ENCODE measurements at regions not wholly inside any gene's neighbourhood (a gene's known extent, or its start where the extent isn't known, plus 50 kb on each side); places are given as distances from the start of the nearest gene placed in this dataset.
"Not testable (repeated sequence)": the region's sequence is repeated elsewhere in the genome, so short reads cannot be mapped to it uniquely, and the experiment has no call there.

GRCh38 chr12:67099858-67100257 is 169.3 kb upstream of the CAND1 start:
- Mint-ChIP-seq H3K4me1 (ENCODE audit: low read depth) (no peaks in the 10 kb centered on the region), H3K27me3 (ENCODE audit: insufficient read depth) (peaks cover 2% of the 10 kb centered on the region), H3K36me3 (ENCODE audit: low read depth) (no peaks in the 10 kb centered on the region), H3K9me3 (no peaks in the 10 kb centered on the region), H3K27ac (no peak overlapping the region), H3K4me3 (no peak overlapping the region)
- DNase-seq (ENCODE audit: low spot score) = no peak
- intact Hi-C loops (cut with micrococcal nuclease) = no loop called here

DNA sequence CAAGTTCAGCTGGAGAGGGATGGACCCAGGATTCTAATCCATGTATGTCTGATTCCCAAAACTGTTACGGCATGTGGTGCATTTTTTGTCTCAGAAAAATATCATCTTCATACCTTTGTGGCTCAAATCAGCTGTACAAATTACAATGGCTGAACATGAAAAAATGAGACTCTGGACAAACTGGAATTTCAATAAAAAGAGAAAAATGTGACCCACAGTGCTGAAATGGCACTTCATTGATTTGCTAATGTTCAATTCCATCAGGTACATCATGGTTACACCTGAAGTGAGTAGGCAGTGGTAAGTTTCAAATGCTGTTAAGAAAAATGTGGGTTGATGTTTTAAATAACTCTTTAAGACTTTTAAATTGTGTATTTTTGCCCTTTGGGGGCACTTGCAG is 165.6 kb upstream of the CAND1 start:
- Mint-ChIP-seq H3K36me3 (ENCODE audit: low read depth) (no peaks in the 10 kb centered on the region), H3K27me3 (ENCODE audit: insufficient read depth) (peaks cover 3% of the 10 kb centered on the region), H3K27ac (no peak overlapping the region), H3K4me3 (no peak overlapping the region), H3K9me3 (peaks cover 20% of the 10 kb centered on the region), H3K4me1 (ENCODE audit: low read depth) (no peaks in the 10 kb centered on the region)
- DNase-seq (ENCODE audit: low spot score) = no peak
- intact Hi-C loops (cut with micrococcal nuclease) = no loop called here

GRCh38 chr12:67107235-67107634 is 161.9 kb upstream of the CAND1 start:
- no peak overlapping the region for H3K27ac Mint-ChIP-seq

GRCh38 chr12:67107751-67108269 is 161.3 kb upstream of the CAND1 start:
- Mint-ChIP-seq H3K27ac (no peak overlapping the region), H3K4me1 (ENCODE audit: low read depth) (no peaks in the 10 kb centered on the region), H3K4me3 (no peak overlapping the region), H3K36me3 (ENCODE audit: low read depth) (no peaks in the 10 kb centered on the region), H3K9me3 (peaks cover 20% of the 10 kb centered on the region), H3K27me3 (ENCODE audit: insufficient read depth) (peaks cover 3% of the 10 kb centered on the region)
- intact Hi-C loops (cut with micrococcal nuclease) = no loop called here
- DNase-seq (ENCODE audit: low spot score) = no peak

More at GRCh38 chr12:67107235-67107634, 161.9 kb upstream of the CAND1 start:
- peaks cover 3% of the 10 kb centered on the region for H3K27me3 Mint-ChIP-seq (ENCODE audit: insufficient read depth)
- peaks cover 20% of the 10 kb centered on the region for H3K9me3 Mint-ChIP-seq
- no peaks in the 10 kb centered on the region for H3K36me3 Mint-ChIP-seq (ENCODE audit: low read depth)
- no peaks in the 10 kb centered on the region for H3K4me1 Mint-ChIP-seq (ENCODE audit: low read depth)
- H3K4me3 Mint-ChIP-seq = no peak overlapping the region
- intact Hi-C loops (cut with micrococcal nuclease) = no loop called here
- DNase-seq (ENCODE audit: low spot score) = no peak

GRCh38 chr12:67110345-67110744 is 158.8 kb upstream of the CAND1 start:
- H3K4me3 Mint-ChIP-seq; H3K4me1 Mint-ChIP-seq (ENCODE audit: low read depth); DNase-seq (ENCODE audit: low spot score); intact Hi-C loops (cut with micrococcal nuclease); H3K36me3 Mint-ChIP-seq (ENCODE audit: low read depth); H3K27ac Mint-ChIP-seq; H3K27me3 Mint-ChIP-seq (ENCODE audit: insufficient read depth): not testable (repeated sequence)
- H3K9me3 Mint-ChIP-seq = peaks cover 19% of the 10 kb centered on the region

DNA sequence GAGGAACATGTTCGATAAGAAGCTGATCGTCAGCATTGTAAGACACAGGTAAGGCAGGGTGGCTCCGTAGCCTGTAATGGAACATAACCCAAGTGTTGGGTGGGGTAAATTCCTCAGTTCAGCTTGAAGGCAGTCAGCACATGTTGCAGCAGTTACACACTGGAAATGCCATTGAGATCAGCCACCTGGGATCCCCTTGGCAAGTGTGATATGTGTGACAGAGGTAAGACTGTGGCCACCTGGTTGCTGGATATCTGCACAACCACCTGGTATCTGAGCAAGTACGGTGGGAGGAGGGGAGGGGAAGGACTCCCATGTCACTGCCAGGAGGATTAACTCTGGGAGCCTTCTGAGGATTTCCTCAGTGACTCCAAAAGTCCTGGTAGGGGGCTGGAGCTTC is 158.0 kb upstream of the CAND1 start:
- Mint-ChIP-seq H3K4me1 (ENCODE audit: low read depth) (no peaks in the 10 kb centered on the region), H3K4me3 (no peak overlapping the region), H3K9me3 (peaks cover 11% of the 10 kb centered on the region), H3K27me3 (ENCODE audit: insufficient read depth) (peaks cover 3% of the 10 kb centered on the region), H3K27ac (no peak overlapping the region), H3K36me3 (ENCODE audit: low read depth) (no peaks in the 10 kb centered on the region)
- intact Hi-C loops (cut with micrococcal nuclease) = no loop called here
- no peak for DNase-seq (ENCODE audit: low spot score)

DNA sequence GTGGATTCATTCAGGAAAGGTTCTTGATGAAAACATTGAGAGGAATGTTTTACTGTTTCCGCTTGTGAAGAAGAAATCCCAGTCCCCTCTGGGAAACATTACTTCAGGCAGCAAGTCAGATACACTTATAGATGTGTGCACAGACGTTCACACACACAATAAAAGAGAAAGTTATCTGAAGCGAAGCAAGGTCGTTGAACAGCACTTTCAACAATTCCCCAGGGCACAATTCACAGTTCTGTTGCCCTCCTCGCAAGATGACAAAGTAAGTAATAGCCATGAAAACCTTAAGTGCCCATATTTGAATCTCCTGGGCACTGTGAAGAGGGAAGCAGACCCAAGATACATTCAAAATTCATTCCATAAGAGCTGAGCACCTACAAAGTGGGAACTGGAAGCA is 156.6 kb upstream of the CAND1 start:
- peaks cover 1% of the 10 kb centered on the region for H3K27me3 Mint-ChIP-seq (ENCODE audit: insufficient read depth)
- H3K36me3 Mint-ChIP-seq (ENCODE audit: low read depth) = no peaks in the 10 kb centered on the region
- intact Hi-C loops (cut with micrococcal nuclease) = no loop called here
- no peak overlapping the region for H3K27ac Mint-ChIP-seq
- H3K9me3 Mint-ChIP-seq = no peaks in the 10 kb centered on the region
- no peak for DNase-seq (ENCODE audit: low spot score)
- H3K4me1 Mint-ChIP-seq (ENCODE audit: low read depth) = no peaks in the 10 kb centered on the region
- H3K4me3 Mint-ChIP-seq = no peak overlapping the region

DNA sequence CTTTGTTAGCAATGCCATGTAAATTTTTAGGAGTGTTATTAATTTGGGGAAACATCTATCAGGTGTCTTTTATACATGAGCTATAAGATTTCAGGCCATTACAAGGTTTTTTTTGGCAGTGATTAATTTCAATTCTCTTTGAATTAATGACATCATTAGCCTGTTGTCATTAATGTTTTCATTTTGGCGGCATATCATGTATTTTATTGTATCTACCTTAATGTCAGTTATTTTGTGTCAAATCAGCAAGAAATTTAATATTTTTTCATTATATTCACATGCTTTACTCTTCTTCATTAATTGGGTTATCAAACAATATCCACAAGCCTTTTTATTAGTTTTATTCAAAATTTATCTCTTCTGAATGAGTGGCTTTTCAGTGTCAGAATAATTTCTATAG is 153.0 kb upstream of the CAND1 start:
- H3K4me3 Mint-ChIP-seq = no peak overlapping the region
- H3K4me1 Mint-ChIP-seq (ENCODE audit: low read depth) = no peaks in the 10 kb centered on the region
- intact Hi-C loops (cut with micrococcal nuclease) = no loop called here
- no peaks in the 10 kb centered on the region for H3K36me3 Mint-ChIP-seq (ENCODE audit: low read depth)
- no peaks in the 10 kb centered on the region for H3K9me3 Mint-ChIP-seq
- no peak for DNase-seq (ENCODE audit: low spot score)
- no peak overlapping the region for H3K27ac Mint-ChIP-seq
- peaks cover 6% of the 10 kb centered on the region for H3K27me3 Mint-ChIP-seq (ENCODE audit: insufficient read depth)

- intact Hi-C loops (cut with micrococcal nuclease) = no loop called here
- Mint-ChIP-seq H3K27me3 (ENCODE audit: insufficient read depth) (peaks cover 9% of the 10 kb centered on the region), H3K9me3 (no peaks in the 10 kb centered on the region), H3K36me3 (ENCODE audit: low read depth) (no peaks in the 10 kb centered on the region), H3K4me1 (ENCODE audit: low read depth) (no peaks in the 10 kb centered on the region), H3K4me3 (no peak overlapping the region), H3K27ac (no peak overlapping the region)
- DNase-seq (ENCODE audit: low spot score) = no peak
These were observed 146.6 kb upstream of the CAND1 start for GRCh38 chr12:67122584-67122983.

DNA sequence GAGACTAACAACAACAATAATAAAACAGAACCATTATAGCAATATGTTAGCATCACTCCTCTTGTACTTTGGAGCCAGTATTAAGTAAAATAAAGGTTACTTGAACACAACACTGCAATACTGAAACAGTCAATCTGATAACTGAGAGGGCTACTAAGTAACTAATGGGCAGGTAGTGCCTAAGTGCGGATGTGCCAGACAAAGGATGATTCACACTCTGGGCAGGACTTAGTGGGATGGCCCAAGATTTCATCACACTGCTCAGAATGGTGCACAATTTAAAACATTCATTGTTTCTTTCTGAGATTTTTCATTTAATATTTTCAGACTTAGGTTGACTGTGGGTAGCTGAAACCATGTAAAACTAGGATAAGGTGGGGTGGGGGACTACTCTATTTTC is 131.9 kb upstream of the CAND1 start:
- no peaks in the 10 kb centered on the region for H3K36me3 Mint-ChIP-seq (ENCODE audit: low read depth)
- no peak overlapping the region for H3K4me3 Mint-ChIP-seq
- no peak overlapping the region for H3K27ac Mint-ChIP-seq
- H3K27me3 Mint-ChIP-seq (ENCODE audit: insufficient read depth) = no peaks in the 10 kb centered on the region
- H3K9me3 Mint-ChIP-seq = no peaks in the 10 kb centered on the region
- intact Hi-C loops (cut with micrococcal nuclease) = no loop called here
- DNase-seq (ENCODE audit: low spot score) = no peak
- H3K4me1 Mint-ChIP-seq (ENCODE audit: low read depth) = no peaks in the 10 kb centered on the region

- Mint-ChIP-seq H3K9me3 (no peaks in the 10 kb centered on the region), H3K4me1 (ENCODE audit: low read depth) (no peaks in the 10 kb centered on the region), H3K27ac (no peak overlapping the region), H3K4me3 (no peak overlapping the region), H3K27me3 (ENCODE audit: insufficient read depth) (no peaks in the 10 kb centered on the region), H3K36me3 (ENCODE audit: low read depth) (no peaks in the 10 kb centered on the region)
- intact Hi-C loops (cut with micrococcal nuclease) = no loop called here
- DNase-seq (ENCODE audit: low spot score) = no peak
These were observed 127.7 kb upstream of the CAND1 start for GRCh38 chr12:67141296-67142018.

DNA sequence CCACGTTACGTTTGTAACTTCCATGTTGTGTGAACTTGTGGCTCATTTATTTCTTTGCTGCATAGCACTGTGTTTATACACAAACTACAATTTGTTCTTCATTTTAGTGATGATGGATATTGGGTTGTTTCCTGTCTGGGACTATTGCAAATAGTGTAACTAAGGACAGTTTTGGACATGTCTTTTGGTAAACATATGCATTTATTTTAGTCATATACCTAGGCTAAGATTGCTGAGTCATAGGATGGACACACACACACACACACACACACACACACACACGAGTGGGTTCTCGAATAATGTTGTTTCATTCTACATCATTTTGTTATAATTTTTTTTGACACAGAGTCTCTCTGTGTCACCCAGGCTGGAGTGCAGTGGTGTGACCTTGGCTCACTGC is 123.5 kb upstream of the CAND1 start:
- no peaks in the 10 kb centered on the region for H3K27me3 Mint-ChIP-seq (ENCODE audit: insufficient read depth)
- intact Hi-C loops (cut with micrococcal nuclease) = no loop called here
- peaks cover 10% of the 10 kb centered on the region for H3K4me1 Mint-ChIP-seq (ENCODE audit: low read depth)
- no peak for DNase-seq (ENCODE audit: low spot score)
- no peaks in the 10 kb centered on the region for H3K36me3 Mint-ChIP-seq (ENCODE audit: low read depth)
- H3K9me3 Mint-ChIP-seq = no peaks in the 10 kb centered on the region
- H3K4me3 Mint-ChIP-seq = no peak overlapping the region
- no peak overlapping the region for H3K27ac Mint-ChIP-seq

- H3K36me3 Mint-ChIP-seq (ENCODE audit: low read depth) = no peaks in the 10 kb centered on the region
- H3K27me3 Mint-ChIP-seq (ENCODE audit: insufficient read depth) = peaks cover 2% of the 10 kb centered on the region
- no peak overlapping the region for H3K4me3 Mint-ChIP-seq
- H3K9me3 Mint-ChIP-seq = no peaks in the 10 kb centered on the region
- peaks cover 10% of the 10 kb centered on the region for H3K4me1 Mint-ChIP-seq (ENCODE audit: low read depth)
- no peak for DNase-seq (ENCODE audit: low spot score)
- no peak overlapping the region for H3K27ac Mint-ChIP-seq
- intact Hi-C loops (cut with micrococcal nuclease) = no loop called here
These were observed 122.1 kb upstream of the CAND1 start for GRCh38 chr12:67147030-67147429.

GRCh38 chr12:67147447-67147846 is 121.7 kb upstream of the CAND1 start:
- no peak for DNase-seq (ENCODE audit: low spot score)
- H3K36me3 Mint-ChIP-seq (ENCODE audit: low read depth) = no peaks in the 10 kb centered on the region
- H3K4me3 Mint-ChIP-seq = no peak overlapping the region
- no peak overlapping the region for H3K27ac Mint-ChIP-seq
- intact Hi-C loops (cut with micrococcal nuclease) = no loop called here
- H3K4me1 Mint-ChIP-seq (ENCODE audit: low read depth) = peaks cover 10% of the 10 kb centered on the region
- H3K27me3 Mint-ChIP-seq (ENCODE audit: insufficient read depth) = peaks cover 2% of the 10 kb centered on the region
- H3K9me3 Mint-ChIP-seq = no peaks in the 10 kb centered on the region

Measured in activated T-helper 1 cell treated with anti-CD3 and anti-CD28 coated beads, Interleukin-12 subunit alpha, Interleukin-12 subunit beta, Interleukin-2, Interleukin-4 antibody, amounts not matched to agents 30 ng/mL and 10 ng/mL and 1 ng/mL, durations not matched to agents 14 hours and 24 hours and 36 hours (primary cell).